ENCODE measurements at regions not wholly inside any gene's neighbourhood (a gene's known extent, or its start where the extent isn't known, plus 50 kb on each side); places are given as distances from the start of the nearest gene placed in this dataset.

- TF ChIP-seq POLR2AphosphoS5 (IDR thresholded peaks at IDR 0.05) (no peak), EP300 (IDR thresholded peaks at IDR 0.05) (no peak), CTCF (IDR thresholded peaks at IDR 0.05) (no peak), POLR2A (IDR thresholded peaks at IDR 0.05) (no peak)
- Histone ChIP-seq H3K4me3 (no peak overlapping the region), H3K9me3 (no peaks in the 10 kb centered on the region), H3K27ac (no peak overlapping the region), H3K27me3 (no peaks in the 10 kb centered on the region), H3K4me1 (peaks cover 0 to 2% (median 0%) of the 10 kb centered on the region in 4 donors), H3K36me3 (no peaks in the 10 kb centered on the region)
- 91 to 93% methylated on average over 3 of the region's 3 CpGs for WGBS, 2 donors
- ATAC-seq (ENCODE audit: low FRiP score in 2 of 2) (no peak), DNase-seq (no peak)
Observed at GRCh38 chr10:21095073-21095472, 198.0 kb upstream of the NEBL start.

- peaks cover 0 to 2% (median 0%) of the 10 kb centered on the region in 4 donors for H3K4me1 ChIP-seq
- no peaks in the 10 kb centered on the region for H3K27me3 ChIP-seq
- no peaks in the 10 kb centered on the region for H3K9me3 ChIP-seq
- H3K27ac ChIP-seq = no peak overlapping the region
- 70% methylated on average over 5 of the region's 5 CpGs for WGBS, 2 donors
- ATAC-seq (ENCODE audit: low FRiP score in 2 of 2) = no peak
- TF ChIP-seq CTCF (IDR thresholded peaks at IDR 0.05) (no peak), POLR2A (IDR thresholded peaks at IDR 0.05) (no peak), EP300 (IDR thresholded peaks at IDR 0.05) (no peak), POLR2AphosphoS5 (IDR thresholded peaks at IDR 0.05) (no peak)
- no peak for DNase-seq
- H3K36me3 ChIP-seq = no peaks in the 10 kb centered on the region
- H3K4me3 ChIP-seq = no peak overlapping the region
Observed at GRCh38 chr10:21092683-21093524, 195.8 kb upstream of the NEBL start.

- Histone ChIP-seq H3K27me3 (no peaks in the 10 kb centered on the region), H3K36me3 (no peaks in the 10 kb centered on the region), H3K9me3 (no peaks in the 10 kb centered on the region), H3K4me3 (no peak overlapping the region), H3K4me1 (no peaks in the 10 kb centered on the region), H3K27ac (no peak overlapping the region)
- no peak for ATAC-seq (ENCODE audit: low FRiP score in 2 of 2)
- 70 to 74% methylated on average over 6 of the region's 6 CpGs for WGBS, 2 donors
- TF ChIP-seq POLR2AphosphoS5 (IDR thresholded peaks at IDR 0.05) (no peak), POLR2A (IDR thresholded peaks at IDR 0.05) (no peak), CTCF (IDR thresholded peaks at IDR 0.05) (no peak), EP300 (IDR thresholded peaks at IDR 0.05) (no peak)
- DNase-seq = no peak
Observed at GRCh38 chr10:21090609-21091082, 193.5 kb upstream of the NEBL start.

- no peak for DNase-seq
- no peak overlapping the region for H3K4me3 ChIP-seq
- no peaks in the 10 kb centered on the region for H3K4me1 ChIP-seq
- 74 to 82% methylated on average over 4 of the region's 4 CpGs for WGBS, 2 donors
- no peaks in the 10 kb centered on the region for H3K36me3 ChIP-seq
- no peaks in the 10 kb centered on the region for H3K9me3 ChIP-seq
- TF ChIP-seq POLR2A (IDR thresholded peaks at IDR 0.05) (no peak), CTCF (IDR thresholded peaks at IDR 0.05) (no peak), POLR2AphosphoS5 (IDR thresholded peaks at IDR 0.05) (no peak), EP300 (IDR thresholded peaks at IDR 0.05) (no peak)
- H3K27ac ChIP-seq = no peak overlapping the region
- ATAC-seq (ENCODE audit: low FRiP score in 2 of 2) = no peak
- no peaks in the 10 kb centered on the region for H3K27me3 ChIP-seq
Observed at GRCh38 chr10:21087476-21087875, 190.4 kb upstream of the NEBL start.

GRCh38 chr10:21084700-21085099 lies 187.6 kb upstream of the NEBL start:
- H3K4me1 ChIP-seq = no peaks in the 10 kb centered on the region
- no peak for DNase-seq
- no peak for ATAC-seq (ENCODE audit: low FRiP score in 2 of 2)
- no peaks in the 10 kb centered on the region for H3K36me3 ChIP-seq
- H3K27me3 ChIP-seq = no peaks in the 10 kb centered on the region
- no peak for TF ChIP-seq EP300 (IDR thresholded peaks at IDR 0.05)
- TF ChIP-seq CTCF (IDR thresholded peaks at IDR 0.05) = no peak
- TF ChIP-seq POLR2A (IDR thresholded peaks at IDR 0.05) = no peak
- TF ChIP-seq POLR2AphosphoS5 (IDR thresholded peaks at IDR 0.05) = no peak
- H3K27ac ChIP-seq = no peak overlapping the region
- 88 to 96% methylated on average over 5 of the region's 5 CpGs for WGBS, 2 donors
- H3K4me3 ChIP-seq = no peak overlapping the region
- H3K9me3 ChIP-seq = no peaks in the 10 kb centered on the region
